NCI-H345 treated with DMSO at 0.1 percent for 48 hours (cell line): ENCODE measurements at regions not wholly inside any gene's neighbourhood (a gene's known extent, or its start where the extent isn't known, plus 50 kb on each side); places are given as distances from the start of the nearest gene placed in this dataset.

ENCODE experiments used
- DNase-seq: peaks from one replicate; lab custom pipeline; 2025; ENCODE audit not compliant: unreplicated experiment; lab: John Stamatoyannopoulos, UW

GRCh38 chr4:107115185-107115847 lies 79.2 kb upstream of the DKK2 start:
- DNase-seq: no peak

- DNase-seq: no peak
Measured at GRCh38 chr4:107114059-107114458, 77.9 kb upstream of the DKK2 start.

GRCh38 chr4:107098401-107098800 lies 62.3 kb upstream of the DKK2 start:
- DNase-seq: no peak

- no peak for DNase-seq
Measured at GRCh38 chr4:107094976-107095375, 58.9 kb upstream of the DKK2 start.

GRCh38 chr4:107094332-107094731 lies 58.2 kb upstream of the DKK2 start:
- DNase-seq: no peak
